Tibial nerve (tissue), 4 donors: ENCODE measurements at regions not wholly inside any gene's neighbourhood (a gene's known extent, or its start where the extent isn't known, plus 50 kb on each side); places are given as distances from the start of the nearest gene placed in this dataset.

Source experiments
- DNase-seq, 2 donors: peaks; one replicate each; pipeline ENCODE4 v3.0.0-alpha.2; 2019; ENCODE audit warnings: low spot score in 2 of 2
- H3K27ac ChIP-seq, 4 donors: fragments of 200-600 bp; sonication (generic) in 3 of 4; one replicate each; pipeline ENCODE4 v1.5.1; 2017 to 2019; ENCODE audit warnings: mild to moderate bottlenecking in 1 of 4
- H3K27me3 ChIP-seq, 2 donors: fragments of 200-600 bp; sonication (generic) in 1 of 2; one replicate each; pipeline versions ENCODE4 v1.5.1 to v1.6.0; 2017 to 2019
- H3K36me3 ChIP-seq, 3 donors: fragments of 200-600 bp; sonication (generic); one replicate each; pipeline ENCODE4 v1.5.1; 2018 to 2019
- H3K4me1 ChIP-seq, 4 donors: fragments of 200-600 bp; sonication (generic) in 3 of 4; one replicate each; pipeline ENCODE4 v1.5.1; 2017 to 2019
- H3K4me3 ChIP-seq, 4 donors: fragments of 200-600 bp; sonication (generic) in 3 of 4; one replicate each; pipeline ENCODE4 v1.5.1; 2017 to 2019; ENCODE audit warnings: mild to moderate bottlenecking in 1 of 4, moderate library complexity in 1 of 4
- H3K9me3 ChIP-seq, 4 donors: fragments of 200-600 bp; sonication (generic) in 3 of 4; one replicate each; pipeline ENCODE4 v1.5.1; 2017 to 2019
- CTCF ChIP-seq, 5 experiments: fragments of 200-600 bp in 3 of 5; fragments of 450-650 bp in 2 of 5; sonication (generic) in 3 of 5; IDR thresholded peaks; one replicate each; pipeline ENCODE4 v1.5.1; 2016 to 2019; ENCODE audit warnings: antibody characterized with exemption in 5 of 5, mild to moderate bottlenecking in 3 of 5, moderate library complexity in 2 of 5
- EP300 ChIP-seq, 2 donors: sonication (generic); formaldehyde crosslinking; IDR thresholded peaks; one replicate each; pipeline ENCODE4 v1.6.1; 2017; ENCODE audit warnings: antibody characterized with exemption in 2 of 2, mild to moderate bottlenecking in 1 of 2
- POLR2A ChIP-seq, 2 donors: fragments of 450-650 bp; IDR thresholded peaks; one replicate each; pipeline ENCODE4 v1.6.1; 2017; ENCODE audit warnings: antibody characterized with exemption in 2 of 2, mild to moderate bottlenecking in 2 of 2, moderate library complexity in 2 of 2
- WGBS, 2 donors: methylation state at CpG; one replicate each; pipeline ENCODE4 v1.1.5; 2018; 5-methylcytosine and 5-hydroxymethylcytosine counted together

- Histone ChIP-seq H3K36me3 (no peaks in the 10 kb centered on the region), H3K27ac (no peak overlapping the region), H3K9me3 (no peaks in the 10 kb centered on the region), H3K27me3 (no peaks in the 10 kb centered on the region), H3K4me1 (no peaks in the 10 kb centered on the region), H3K4me3 (no peak overlapping the region)
- no peak for DNase-seq
- WGBS, 2 donors, result 61 to 83% methylated on average over 3 of the region's 3 CpGs
- TF ChIP-seq CTCF (IDR thresholded peaks at IDR 0.05) (no peak), EP300 (IDR thresholded peaks at IDR 0.05) (no peak), POLR2A (IDR thresholded peaks at IDR 0.05) (no peak)
Observed at GRCh38 chr1:79129914-79130313, 123.4 kb upstream of the ADGRL4 start.

- Histone ChIP-seq H3K4me3 (no peak overlapping the region), H3K9me3 (no peaks in the 10 kb centered on the region), H3K4me1 (no peaks in the 10 kb centered on the region), H3K36me3 (no peaks in the 10 kb centered on the region), H3K27ac (no peak overlapping the region), H3K27me3 (no peaks in the 10 kb centered on the region)
- whole genome bisulfite sequencing, 2 donors, result 77 to 80% methylated on average over 3 of the region's 3 CpGs
- no peak for DNase-seq
- TF ChIP-seq CTCF (IDR thresholded peaks at IDR 0.05) (no peak), EP300 (IDR thresholded peaks at IDR 0.05) (no peak), POLR2A (IDR thresholded peaks at IDR 0.05) (no peak)
Observed at GRCh38 chr1:79128722-79129121, 122.2 kb upstream of the ADGRL4 start.

- Histone ChIP-seq H3K27ac (no peak overlapping the region), H3K4me3 (no peak overlapping the region), H3K4me1 (no peaks in the 10 kb centered on the region), H3K9me3 (no peaks in the 10 kb centered on the region), H3K27me3 (no peaks in the 10 kb centered on the region), H3K36me3 (no peaks in the 10 kb centered on the region)
- no peak for TF ChIP-seq POLR2A (IDR thresholded peaks at IDR 0.05)
- no peak for TF ChIP-seq CTCF (IDR thresholded peaks at IDR 0.05)
- TF ChIP-seq EP300 (IDR thresholded peaks at IDR 0.05), result no peak
- 76 to 85% methylated on average over 5 of the region's 5 CpGs for WGBS, 2 donors
- no peak for DNase-seq
Observed at GRCh38 chr1:79124756-79125155, 118.2 kb upstream of the ADGRL4 start.

- WGBS, 2 donors, result 88 to 89% methylated on average over 1 of the region's 1 CpG
- no peak overlapping the region for H3K4me3 ChIP-seq
- H3K4me1 ChIP-seq, result no peaks in the 10 kb centered on the region
- H3K9me3 ChIP-seq, result no peaks in the 10 kb centered on the region
- H3K36me3 ChIP-seq, result no peaks in the 10 kb centered on the region
- no peaks in the 10 kb centered on the region for H3K27me3 ChIP-seq
- H3K27ac ChIP-seq, result no peak overlapping the region
- DNase-seq, result no peak
- TF ChIP-seq POLR2A (IDR thresholded peaks at IDR 0.05), result no peak
- TF ChIP-seq EP300 (IDR thresholded peaks at IDR 0.05), result no peak
- TF ChIP-seq CTCF (IDR thresholded peaks at IDR 0.05), result no peak
Observed at GRCh38 chr1:79122521-79122920, 116.0 kb upstream of the ADGRL4 start.

- TF ChIP-seq POLR2A (IDR thresholded peaks at IDR 0.05), result no peak
- TF ChIP-seq EP300 (IDR thresholded peaks at IDR 0.05), result no peak
- no peak for TF ChIP-seq CTCF (IDR thresholded peaks at IDR 0.05)
- WGBS, 2 donors, result 36 to 42% methylated on average over 3 of the region's 3 CpGs
- no peak overlapping the region for H3K27ac ChIP-seq
- no peak overlapping the region for H3K4me3 ChIP-seq
- no peaks in the 10 kb centered on the region for H3K27me3 ChIP-seq
- no peaks in the 10 kb centered on the region for H3K36me3 ChIP-seq
- DNase-seq, result no peak
- no peaks in the 10 kb centered on the region for H3K4me1 ChIP-seq
- H3K9me3 ChIP-seq, result no peaks in the 10 kb centered on the region
Observed at GRCh38 chr1:79117376-79117775, 110.8 kb upstream of the ADGRL4 start.
